ENCODE measurements at regions not wholly inside any gene's neighbourhood (a gene's known extent, or its start where the extent isn't known, plus 50 kb on each side); places are given as distances from the start of the nearest gene placed in this dataset.

DNA sequence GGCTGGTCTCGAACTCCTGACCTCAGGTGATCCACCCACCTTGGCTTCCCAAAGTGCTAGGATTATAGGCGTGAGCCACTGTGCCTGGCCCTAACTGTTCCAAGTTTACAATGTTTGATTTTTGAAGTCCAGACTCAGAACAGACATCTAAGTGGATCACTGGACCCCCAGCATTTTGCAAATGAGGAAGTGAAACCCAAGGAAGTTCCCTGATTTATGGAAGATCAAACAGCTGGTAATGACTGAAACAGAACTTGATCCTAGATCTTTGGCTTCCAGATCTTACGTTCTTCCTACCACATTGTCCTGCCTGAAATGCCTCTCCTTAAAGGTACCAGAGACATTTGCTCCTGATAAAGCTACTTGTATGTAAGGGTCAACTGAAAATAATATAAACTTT is 58.3 kb upstream of the NCOA1 start:
- TF ChIP-seq POLR2AphosphoS5 (IDR thresholded peaks at IDR 0.05) (no peak), EP300 (IDR thresholded peaks at IDR 0.05) (no peak), POLR2A (IDR thresholded peaks at IDR 0.05) (no peak)
- TF ChIP-seq, protein P1, sequence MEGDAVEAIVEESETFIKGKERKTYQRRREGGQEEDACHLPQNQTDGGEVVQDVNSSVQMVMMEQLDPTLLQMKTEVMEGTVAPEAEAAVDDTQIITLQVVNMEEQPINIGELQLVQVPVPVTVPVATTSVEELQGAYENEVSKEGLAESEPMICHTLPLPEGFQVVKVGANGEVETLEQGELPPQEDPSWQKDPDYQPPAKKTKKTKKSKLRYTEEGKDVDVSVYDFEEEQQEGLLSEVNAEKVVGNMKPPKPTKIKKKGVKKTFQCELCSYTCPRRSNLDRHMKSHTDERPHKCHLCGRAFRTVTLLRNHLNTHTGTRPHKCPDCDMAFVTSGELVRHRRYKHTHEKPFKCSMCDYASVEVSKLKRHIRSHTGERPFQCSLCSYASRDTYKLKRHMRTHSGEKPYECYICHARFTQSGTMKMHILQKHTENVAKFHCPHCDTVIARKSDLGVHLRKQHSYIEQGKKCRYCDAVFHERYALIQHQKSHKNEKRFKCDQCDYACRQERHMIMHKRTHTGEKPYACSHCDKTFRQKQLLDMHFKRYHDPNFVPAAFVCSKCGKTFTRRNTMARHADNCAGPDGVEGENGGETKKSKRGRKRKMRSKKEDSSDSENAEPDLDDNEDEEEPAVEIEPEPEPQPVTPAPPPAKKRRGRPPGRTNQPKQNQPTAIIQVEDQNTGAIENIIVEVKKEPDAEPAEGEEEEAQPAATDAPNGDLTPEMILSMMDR (IDR thresholded peaks at IDR 0.05), result no peak

Data from upper lobe of left lung (tissue), 4 donors.